ENCODE measurements at regions not wholly inside any gene's neighbourhood (a gene's known extent, or its start where the extent isn't known, plus 50 kb on each side); places are given as distances from the start of the nearest gene placed in this dataset.

- TF ChIP-seq GATA1 (IDR thresholded peaks at IDR 0.05; ENCODE audit: low read depth, low read length), result no peak
- no peak for TF ChIP-seq POLR2A (IDR thresholded peaks at IDR 0.05; ENCODE audit: low read length)
- no peak for DNase-seq
Observed at GRCh38 chr11:112477581-112478317, 217.1 kb upstream of the PLET1 start.

DNA sequence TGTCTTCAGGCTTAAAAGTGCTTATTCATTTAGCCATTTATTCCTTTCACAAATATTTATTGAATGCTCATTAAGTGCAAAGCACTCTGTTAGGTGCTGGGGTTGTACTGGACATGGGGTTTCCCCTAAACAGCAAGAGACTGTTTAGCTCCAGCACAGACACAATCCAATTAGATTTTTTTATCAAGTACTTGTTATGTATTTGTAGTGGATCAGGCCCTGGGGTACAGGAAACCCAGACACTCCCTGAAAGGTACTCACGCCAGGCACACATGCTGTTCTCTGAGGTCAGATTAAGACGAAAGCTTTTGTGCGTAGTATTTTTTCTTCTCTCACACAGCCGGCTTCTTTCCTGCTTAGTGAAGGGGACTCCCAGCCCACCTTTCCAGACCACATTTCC is 218.1 kb upstream of the PLET1 start:
- no peak for DNase-seq
- TF ChIP-seq POLR2A (IDR thresholded peaks at IDR 0.05; ENCODE audit: low read length) (no peak), GATA1 (IDR thresholded peaks at IDR 0.05; ENCODE audit: low read depth, low read length) (no peak)

GRCh38 chr11:112481431-112481830 is 220.8 kb upstream of the PLET1 start:
- no peak for DNase-seq
- TF ChIP-seq GATA1 (IDR thresholded peaks at IDR 0.05; ENCODE audit: low read depth, low read length) (no peak), POLR2A (IDR thresholded peaks at IDR 0.05; ENCODE audit: low read length) (no peak)

- TF ChIP-seq GATA1 (IDR thresholded peaks at IDR 0.05; ENCODE audit: low read depth, low read length), result no peak
- TF ChIP-seq POLR2A (IDR thresholded peaks at IDR 0.05; ENCODE audit: low read length), result no peak
- DNase-seq, result no peak
Observed at GRCh38 chr11:112481893-112482292, 221.2 kb upstream of the PLET1 start.

GRCh38 chr11:112485280-112485679 is 224.6 kb upstream of the PLET1 start:
- TF ChIP-seq POLR2A (IDR thresholded peaks at IDR 0.05; ENCODE audit: low read length) (no peak), GATA1 (IDR thresholded peaks at IDR 0.05; ENCODE audit: low read depth, low read length) (no peak)

GRCh38 chr11:112497826-112498225 is 237.2 kb upstream of the PLET1 start:
- TF ChIP-seq POLR2A (IDR thresholded peaks at IDR 0.05; ENCODE audit: low read length) (no peak), GATA1 (IDR thresholded peaks at IDR 0.05; ENCODE audit: low read depth, low read length) (no peak)
- no peak for DNase-seq

More at GRCh38 chr11:112485280-112485679, 224.6 kb upstream of the PLET1 start:
- no peak for DNase-seq

DNA sequence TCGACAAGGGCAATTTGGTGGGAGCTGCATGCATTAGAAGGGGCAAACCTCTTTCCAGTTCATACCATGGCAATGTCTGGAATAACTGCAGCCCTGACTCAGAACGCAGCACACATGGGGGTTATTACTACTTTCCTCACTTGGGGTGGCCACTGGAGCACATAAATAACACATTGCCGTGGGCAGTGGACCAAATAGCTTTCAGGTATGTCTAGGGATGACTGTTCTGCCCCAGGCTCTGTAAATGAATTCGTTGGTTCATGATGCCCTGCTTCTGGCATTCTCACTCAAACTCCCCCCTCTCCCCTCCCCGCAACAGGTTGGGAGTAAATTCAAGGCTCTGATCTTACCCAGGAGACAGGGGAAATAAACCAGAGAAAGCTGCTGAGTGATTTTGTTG is 238.0 kb upstream of the PLET1 start:
- DNase-seq, result no peak
- TF ChIP-seq POLR2A (IDR thresholded peaks at IDR 0.05; ENCODE audit: low read length), result no peak
- no peak for TF ChIP-seq GATA1 (IDR thresholded peaks at IDR 0.05; ENCODE audit: low read depth, low read length)

DNA sequence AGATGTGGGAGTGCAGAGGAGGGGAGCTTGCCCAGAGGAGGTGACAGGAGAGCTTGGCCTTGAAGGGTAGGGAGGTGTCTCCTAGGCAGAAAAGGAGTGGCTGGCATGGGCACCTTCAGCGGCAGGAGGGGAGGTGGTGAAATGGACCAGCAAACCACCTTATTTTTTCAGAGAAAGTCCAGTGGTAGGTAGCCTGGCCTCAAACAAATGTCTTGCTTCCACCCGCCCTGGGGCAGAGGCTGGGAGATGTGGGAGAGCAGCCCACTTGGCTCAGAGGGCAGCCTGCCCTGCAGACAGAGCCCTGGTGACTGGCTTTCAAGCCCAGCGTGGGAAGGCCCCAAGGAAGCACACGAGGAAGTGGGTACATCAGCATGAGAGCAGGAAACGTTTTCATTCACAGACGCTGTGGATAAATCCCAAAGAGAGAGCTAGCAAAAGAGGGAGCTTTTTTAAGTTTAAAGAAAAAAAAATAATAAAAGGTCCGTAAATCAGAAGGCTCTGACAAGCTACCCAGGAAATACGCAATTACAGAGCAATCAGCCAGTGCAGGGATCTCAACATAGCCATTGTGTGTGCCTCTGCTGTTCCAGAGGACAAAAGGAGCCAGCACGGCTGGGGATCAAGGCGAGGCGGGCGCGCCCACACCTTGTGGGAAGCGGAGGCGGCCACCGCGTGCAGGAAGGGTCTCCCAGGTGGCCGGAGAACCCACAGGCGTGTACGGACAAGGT is 238.7 kb upstream of the PLET1 start:
- TF ChIP-seq GATA1 (IDR thresholded peaks at IDR 0.05; ENCODE audit: low read depth, low read length) (no peak), POLR2A (IDR thresholded peaks at IDR 0.05; ENCODE audit: low read length) (no peak)
- DNase-seq, result no peak

DNA sequence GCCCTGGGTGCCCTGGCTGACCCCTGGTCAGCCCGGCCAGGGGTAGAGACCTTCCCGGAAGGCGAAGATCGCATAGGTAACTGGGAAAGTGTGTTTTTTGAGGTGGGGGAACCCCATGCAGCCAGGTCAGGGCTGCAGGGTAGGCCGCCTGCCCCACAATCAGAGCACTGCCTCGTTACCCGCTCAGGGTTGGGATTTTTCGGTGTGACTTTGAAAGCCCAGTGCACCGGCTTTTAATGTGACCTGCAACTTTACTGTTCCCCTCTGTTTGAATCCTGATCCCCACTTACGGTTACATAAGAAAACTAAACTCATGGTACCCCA is 239.2 kb upstream of the PLET1 start:
- no peak for TF ChIP-seq GATA1 (IDR thresholded peaks at IDR 0.05; ENCODE audit: low read depth, low read length)
- TF ChIP-seq POLR2A (IDR thresholded peaks at IDR 0.05; ENCODE audit: low read length), result no peak
- no peak for DNase-seq

- no peak for DNase-seq
- TF ChIP-seq GATA1 (IDR thresholded peaks at IDR 0.05; ENCODE audit: low read depth, low read length) (no peak), POLR2A (IDR thresholded peaks at IDR 0.05; ENCODE audit: low read length) (no peak)
Observed at GRCh38 chr11:112503410-112503809, 242.8 kb upstream of the PLET1 start.

GRCh38 chr11:112504056-112504455 is 243.4 kb upstream of the PLET1 start:
- TF ChIP-seq POLR2A (IDR thresholded peaks at IDR 0.05; ENCODE audit: low read length) (no peak), GATA1 (IDR thresholded peaks at IDR 0.05; ENCODE audit: low read depth, low read length) (no peak)
- no peak for DNase-seq

GRCh38 chr11:112506852-112507251 is 246.2 kb upstream of the PLET1 start:
- TF ChIP-seq POLR2A (IDR thresholded peaks at IDR 0.05; ENCODE audit: low read length) (no peak), GATA1 (IDR thresholded peaks at IDR 0.05; ENCODE audit: low read depth, low read length) (no peak)
- no peak for DNase-seq

DNA sequence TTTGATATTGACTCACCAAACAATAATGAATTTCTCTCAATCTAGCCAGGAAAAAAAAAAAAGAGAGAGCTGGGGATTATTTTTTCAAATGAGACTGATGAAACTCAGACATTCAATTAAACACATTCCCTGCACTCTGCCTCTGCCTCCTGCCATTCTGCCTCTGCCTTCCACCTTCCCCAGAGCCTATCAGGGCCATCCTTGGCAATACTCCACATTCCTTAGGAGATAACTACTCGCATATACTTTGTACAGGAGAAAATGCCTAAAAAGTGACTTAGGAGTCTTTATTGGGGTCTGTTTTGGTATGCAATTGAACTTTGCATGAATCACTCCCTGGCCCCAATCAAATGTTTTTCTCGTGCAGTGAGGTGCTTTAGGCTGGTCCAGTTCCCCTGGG is 246.6 kb upstream of the PLET1 start:
- TF ChIP-seq POLR2A (IDR thresholded peaks at IDR 0.05; ENCODE audit: low read length) (no peak), GATA1 (IDR thresholded peaks at IDR 0.05; ENCODE audit: low read depth, low read length) (no peak)
- no peak for DNase-seq

- TF ChIP-seq POLR2A (IDR thresholded peaks at IDR 0.05; ENCODE audit: low read length) (no peak), GATA1 (IDR thresholded peaks at IDR 0.05; ENCODE audit: low read depth, low read length) (no peak)
- no peak for DNase-seq
Observed at GRCh38 chr11:112508750-112509149, 248.1 kb upstream of the PLET1 start.

DNA sequence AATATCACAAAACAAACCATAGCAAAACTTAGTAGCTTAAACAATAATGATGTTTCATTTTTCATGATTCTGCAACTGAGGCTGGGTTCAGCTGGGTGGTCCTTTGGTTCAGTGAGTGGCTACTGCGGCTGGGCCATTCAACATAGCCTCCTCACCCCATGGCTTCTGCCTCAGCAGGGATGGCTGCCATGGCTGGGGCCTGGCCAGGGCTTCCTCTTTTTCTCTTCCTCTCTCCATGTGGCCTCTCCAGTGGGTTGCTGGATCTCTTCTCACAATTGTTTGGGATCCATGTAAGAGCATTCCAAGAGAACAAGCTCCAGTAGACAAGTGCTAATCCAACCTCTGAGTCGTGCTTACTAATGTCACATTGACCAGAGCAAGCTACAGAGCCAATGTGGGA is 248.6 kb upstream of the PLET1 start:
- DNase-seq, result no peak
- no peak for TF ChIP-seq POLR2A (IDR thresholded peaks at IDR 0.05; ENCODE audit: low read length)
- no peak for TF ChIP-seq GATA1 (IDR thresholded peaks at IDR 0.05; ENCODE audit: low read depth, low read length)

Data from erythroblast (primary cell).